ENCODE measurements at regions not wholly inside any gene's neighbourhood (a gene's known extent, or its start where the extent isn't known, plus 50 kb on each side); places are given as distances from the start of the nearest gene placed in this dataset.

DNA sequence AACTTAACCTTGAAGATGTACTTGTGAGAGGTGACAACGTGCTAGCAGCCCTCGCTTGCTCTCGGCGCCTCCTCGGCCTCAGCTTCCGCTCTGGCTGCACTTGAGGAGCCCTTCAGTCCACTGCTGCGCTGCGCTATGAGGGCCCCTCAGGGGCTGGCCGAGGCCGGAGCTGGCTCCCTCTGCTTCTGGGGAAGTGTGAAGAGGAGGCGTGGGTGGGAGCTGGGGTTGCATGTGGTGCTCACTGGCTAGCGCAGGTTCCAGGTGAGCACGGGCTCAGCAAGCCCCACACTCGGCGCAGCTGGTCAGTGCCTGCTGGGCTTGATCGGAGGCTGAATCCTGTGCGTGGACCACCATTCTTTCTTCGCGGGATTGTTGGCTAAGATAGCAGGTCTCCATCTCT lies 166.1 kb downstream of the MRPS30 start:
- H3K4me3 ChIP-seq, result no peak overlapping the region
- TF ChIP-seq, protein P1, sequence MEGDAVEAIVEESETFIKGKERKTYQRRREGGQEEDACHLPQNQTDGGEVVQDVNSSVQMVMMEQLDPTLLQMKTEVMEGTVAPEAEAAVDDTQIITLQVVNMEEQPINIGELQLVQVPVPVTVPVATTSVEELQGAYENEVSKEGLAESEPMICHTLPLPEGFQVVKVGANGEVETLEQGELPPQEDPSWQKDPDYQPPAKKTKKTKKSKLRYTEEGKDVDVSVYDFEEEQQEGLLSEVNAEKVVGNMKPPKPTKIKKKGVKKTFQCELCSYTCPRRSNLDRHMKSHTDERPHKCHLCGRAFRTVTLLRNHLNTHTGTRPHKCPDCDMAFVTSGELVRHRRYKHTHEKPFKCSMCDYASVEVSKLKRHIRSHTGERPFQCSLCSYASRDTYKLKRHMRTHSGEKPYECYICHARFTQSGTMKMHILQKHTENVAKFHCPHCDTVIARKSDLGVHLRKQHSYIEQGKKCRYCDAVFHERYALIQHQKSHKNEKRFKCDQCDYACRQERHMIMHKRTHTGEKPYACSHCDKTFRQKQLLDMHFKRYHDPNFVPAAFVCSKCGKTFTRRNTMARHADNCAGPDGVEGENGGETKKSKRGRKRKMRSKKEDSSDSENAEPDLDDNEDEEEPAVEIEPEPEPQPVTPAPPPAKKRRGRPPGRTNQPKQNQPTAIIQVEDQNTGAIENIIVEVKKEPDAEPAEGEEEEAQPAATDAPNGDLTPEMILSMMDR (IDR thresholded peaks at IDR 0.05), result no peak
- TF ChIP-seq POLR2A (IDR thresholded peaks at IDR 0.05), result no peak
- intact Hi-C loops (cut with DNase I; ENCODE audit: low total_unique reads), result no loop called here
- H3K27ac ChIP-seq, result no peak overlapping the region
- no peaks in the 10 kb centered on the region for H3K36me3 ChIP-seq
- H3K4me1 ChIP-seq, result no peaks in the 10 kb centered on the region
- no peak for DNase-seq
- H3K9me3 ChIP-seq, result no peaks in the 10 kb centered on the region
- H3K27me3 ChIP-seq, result no peaks in the 10 kb centered on the region

DNA sequence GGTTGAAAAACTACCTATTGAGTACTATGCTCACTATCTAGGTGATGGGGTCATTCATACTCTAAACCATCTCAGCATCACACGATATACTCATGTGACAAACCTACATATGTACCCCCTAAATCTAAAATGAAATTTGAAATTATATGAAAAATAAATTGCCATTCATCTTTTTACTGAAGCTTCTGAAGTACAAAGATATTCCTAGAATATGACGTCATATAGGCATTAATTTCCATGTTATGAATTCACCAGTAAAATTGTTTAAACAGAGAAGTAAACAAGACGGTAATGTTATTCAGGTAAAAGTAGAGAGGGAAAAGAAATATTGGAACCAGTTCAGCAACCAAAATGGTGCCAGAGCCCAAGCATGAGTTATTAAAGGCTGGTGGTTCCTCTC lies 173.0 kb downstream of the MRPS30 start:
- TF ChIP-seq, protein P1 (IDR thresholded peaks at IDR 0.05), result no peak
- TF ChIP-seq POLR2A (IDR thresholded peaks at IDR 0.05), result no peak
- Histone ChIP-seq H3K4me1 (no peaks in the 10 kb centered on the region), H3K36me3 (no peaks in the 10 kb centered on the region), H3K27ac (no peak overlapping the region), H3K9me3 (no peaks in the 10 kb centered on the region), H3K27me3 (no peaks in the 10 kb centered on the region), H3K4me3 (no peak overlapping the region)
- no peak for DNase-seq
- intact Hi-C loops (cut with DNase I; ENCODE audit: low total_unique reads), result no loop called here

DNA sequence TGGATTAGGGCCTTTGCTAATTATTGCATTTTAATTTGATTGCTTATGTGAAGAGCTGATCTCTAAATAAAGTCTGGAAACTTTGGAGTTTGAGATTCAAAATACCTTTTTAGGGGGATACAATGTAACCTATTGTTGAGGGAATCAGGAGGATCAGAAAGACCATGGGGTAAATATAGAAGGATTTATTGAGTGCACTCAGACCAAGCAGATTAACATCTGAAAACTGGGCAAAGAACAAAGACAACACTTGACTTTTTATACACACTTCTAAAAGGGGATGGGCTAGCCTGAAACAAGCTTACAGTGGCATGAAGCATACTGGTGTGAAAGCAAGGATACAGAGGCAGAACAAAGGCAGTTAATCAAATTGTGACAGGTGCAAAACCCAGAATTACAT lies 174.3 kb downstream of the MRPS30 start:
- TF ChIP-seq, protein P1 (IDR thresholded peaks at IDR 0.05), result no peak
- no peak for TF ChIP-seq POLR2A (IDR thresholded peaks at IDR 0.05)
- intact Hi-C loops (cut with DNase I; ENCODE audit: low total_unique reads), result no loop called here
- H3K4me3 ChIP-seq, result no peak overlapping the region

GRCh38 chr5:44987026-44987425 lies 178.3 kb downstream of the MRPS30 start:
- H3K27ac ChIP-seq, result no peak overlapping the region
- TF ChIP-seq, protein P1 (IDR thresholded peaks at IDR 0.05), result no peak
- no peak for TF ChIP-seq POLR2A (IDR thresholded peaks at IDR 0.05)
- no peak for DNase-seq
- H3K36me3 ChIP-seq, result no peaks in the 10 kb centered on the region
- no peaks in the 10 kb centered on the region for H3K27me3 ChIP-seq
- no peaks in the 10 kb centered on the region for H3K4me1 ChIP-seq
- intact Hi-C loops (cut with DNase I; ENCODE audit: low total_unique reads), result no loop called here
- H3K9me3 ChIP-seq, result no peaks in the 10 kb centered on the region
- no peak overlapping the region for H3K4me3 ChIP-seq

More for the DNA sequence above, 174.3 kb downstream of the MRPS30 start:
- DNase-seq, result no peak
- no peaks in the 10 kb centered on the region for H3K9me3 ChIP-seq
- no peaks in the 10 kb centered on the region for H3K36me3 ChIP-seq
- no peaks in the 10 kb centered on the region for H3K4me1 ChIP-seq
- no peaks in the 10 kb centered on the region for H3K27me3 ChIP-seq
- no peak overlapping the region for H3K27ac ChIP-seq

DNA sequence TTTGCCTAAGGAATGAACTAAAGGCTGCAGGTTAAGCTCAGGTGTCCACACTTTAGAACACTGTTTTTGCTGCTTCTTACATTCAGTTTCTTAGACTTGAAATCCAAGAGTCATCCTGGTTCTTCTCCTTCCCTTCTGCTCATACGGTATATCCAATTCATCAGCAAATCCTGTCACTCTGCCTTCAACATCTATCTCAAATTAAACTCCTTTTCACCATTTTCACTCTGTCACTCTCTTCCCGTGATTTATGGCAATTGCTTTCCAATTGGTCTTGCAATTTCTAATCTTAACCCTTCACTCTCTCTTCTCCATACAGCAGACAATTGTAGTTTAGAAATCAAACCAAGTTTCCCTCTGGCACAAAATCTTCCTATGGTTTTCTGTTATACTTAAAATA lies 182.9 kb downstream of the MRPS30 start:
- Histone ChIP-seq H3K27me3 (no peaks in the 10 kb centered on the region), H3K36me3 (no peaks in the 10 kb centered on the region), H3K9me3 (no peaks in the 10 kb centered on the region), H3K4me1 (no peaks in the 10 kb centered on the region), H3K27ac (no peak overlapping the region), H3K4me3 (no peak overlapping the region)
- intact Hi-C loops (cut with DNase I; ENCODE audit: low total_unique reads), result no loop called here
- TF ChIP-seq POLR2A (IDR thresholded peaks at IDR 0.05), result no peak
- TF ChIP-seq, protein P1 (IDR thresholded peaks at IDR 0.05), result no peak
- no peak for DNase-seq

All from uterus (tissue), 3 donors.